ENCODE measurements at regions not wholly inside any gene's neighbourhood (a gene's known extent, or its start where the extent isn't known, plus 50 kb on each side); places are given as distances from the start of the nearest gene placed in this dataset.

GRCh38 chr2:136325844-136326331 lies 207.9 kb upstream of the CXCR4 start:
- H2BK120ac ChIP-seq (ENCODE audit: low read depth, low read length, poor library complexity, severe bottlenecking) = no peak overlapping the region
- H3K36me3 Mint-ChIP-seq (ENCODE audit: insufficient read depth in 1 of 3, low read depth in 3 of 3) = no peaks in the 10 kb centered on the region
- H3K9ac ChIP-seq (ENCODE audit: extremely low read depth, insufficient read length, low read length) = no peak overlapping the region
- H3T11ph ChIP-seq (ENCODE audit: low read length) = no peak overlapping the region
- H3K4me1 ChIP-seq (ENCODE audit: insufficient read depth, low read length) = peaks cover 4% of the 10 kb centered on the region; the same call in 1 of the 2 replicates
- no peaks in the 10 kb centered on the region for H3K27me3 Mint-ChIP-seq (ENCODE audit: low read depth)
- no peak overlapping the region for H2BK20ac ChIP-seq (ENCODE audit: low read depth, low read length, poor library complexity, severe bottlenecking)
- no peak overlapping the region for H4K5ac ChIP-seq (ENCODE audit: insufficient read length, low read depth, low read length)
- no peak overlapping the region; a peak in 1 of 7 replicates for H3K27ac Mint-ChIP-seq
- no peak overlapping the region for H2BK5ac ChIP-seq (ENCODE audit: insufficient read length, low read length)
- no CpG with 5 or more reads among the region's 1 CpG for whole genome bisulfite sequencing (ENCODE audit: extremely low coverage, insufficient read length, low lambda C conversion rate)
- TF ChIP-seq CTCF (conservative IDR thresholded peaks at IDR 0.05) = no peak
- DNase-seq = no peak
- H3K9me3 ChIP-seq (ENCODE audit: control insufficient read depth, low read depth, low read length) = no peaks in the 10 kb centered on the region
- H3K4me1 Mint-ChIP-seq = peaks cover 41 to 42% of the 10 kb centered on the region in 2 experiments
- H2BK12ac ChIP-seq (ENCODE audit: insufficient read length, low read depth, low read length) = no peak overlapping the region
- H3K56ac ChIP-seq (ENCODE audit: insufficient read length, low read depth, low read length) = no peak overlapping the region
- no peak overlapping the region for H3K4ac ChIP-seq (ENCODE audit: low read depth, low read length)
- H2AK5ac ChIP-seq (ENCODE audit: insufficient read length, low read length) = no peak overlapping the region
- H4K20me1 ChIP-seq (ENCODE audit: control insufficient read depth, insufficient read depth, insufficient read length) = no peaks in the 10 kb centered on the region
- no peak overlapping the region for H3K23ac ChIP-seq (ENCODE audit: insufficient read length, low read depth, low read length)
- no peak overlapping the region for H4K91ac ChIP-seq (ENCODE audit: insufficient read length, low read depth, low read length)
- H4K8ac ChIP-seq (replicated peaks; ENCODE audit: insufficient read length, low read depth, low read length) = no peak overlapping the region
- no peak overlapping the region for H3K14ac ChIP-seq (ENCODE audit: insufficient read depth, low read length)
- no peak overlapping the region for H2BK15ac ChIP-seq (ENCODE audit: low read depth, low read length)
- no peaks in the 10 kb centered on the region for H3K27me3 ChIP-seq (ENCODE audit: insufficient read depth, low read length)
- H3K4me3 Mint-ChIP-seq = no peak overlapping the region
- no peaks in the 10 kb centered on the region for H3K79me1 ChIP-seq (ENCODE audit: insufficient read depth, low read depth, low read length, poor library complexity, severe bottlenecking)
- H3K27ac ChIP-seq (ENCODE audit: insufficient read length, low read depth, low read length) = no peak overlapping the region
- no peak overlapping the region for H2AFZ ChIP-seq (ENCODE audit: low read length)
- H3K23me2 ChIP-seq (ENCODE audit: insufficient read length, low read depth, low read length, poor library complexity, severe bottlenecking) = no peaks in the 10 kb centered on the region
- H3K9me3 Mint-ChIP-seq = no peaks in the 10 kb centered on the region; a peak in 1 of 5 replicates
- no peaks in the 10 kb centered on the region for H3K79me2 ChIP-seq (ENCODE audit: insufficient read depth, low read length)
- H3K4me2 ChIP-seq (ENCODE audit: insufficient read depth, insufficient read length, low read length) = no peak overlapping the region
- no peak overlapping the region for H3K18ac ChIP-seq (ENCODE audit: insufficient read length, low read depth, low read length)
